MM.1S (cell line): ENCODE measurements at regions not wholly inside any gene's neighbourhood (a gene's known extent, or its start where the extent isn't known, plus 50 kb on each side); places are given as distances from the start of the nearest gene placed in this dataset.

Experiments used
- EZH2 ChIP-seq: fragments of 300-600 bp; sonication (generic); optimal IDR thresholded peaks from 2 replicates; pipeline ENCODE3; 2017; ENCODE audit warnings: low read depth, mild to moderate bottlenecking, antibody characterized with exemption, low read length, mixed read lengths
- EZH2phosphoT487 ChIP-seq: fragments of 300-600 bp; sonication (generic); IDR thresholded peaks from 2 replicates; pipeline ENCODE4 v1.6.1; 2018; ENCODE audit warnings: antibody characterized with exemption, low read length
- TF ChIP-seq, protein P1 (sequence below): fragments of 300-600 bp; sonication (generic); IDR thresholded peaks from 2 replicates; pipeline ENCODE4 v1.5.1; 2016; ENCODE audit warnings: antibody characterized with exemption, low read length, mixed read lengths

DNA sequence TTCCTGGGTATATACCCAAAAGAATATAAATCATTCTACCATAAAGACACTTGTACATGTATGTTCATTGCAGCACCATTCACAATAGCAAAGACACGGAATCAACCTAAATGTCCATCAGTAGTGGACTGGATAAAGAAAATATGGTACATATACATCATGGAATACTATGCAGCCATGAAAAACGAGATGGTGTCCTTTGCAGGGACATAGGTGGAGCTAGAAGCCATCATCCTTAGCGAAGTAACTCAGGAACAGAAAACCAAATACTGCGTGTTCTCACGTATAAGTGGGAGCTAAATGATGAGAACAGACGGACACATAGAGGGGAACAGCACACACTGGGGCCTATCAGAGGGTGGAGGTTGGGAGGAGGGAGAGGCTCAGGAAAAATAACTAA, 183.7 kb upstream of the CELF2 start:
- TF ChIP-seq, protein P1, sequence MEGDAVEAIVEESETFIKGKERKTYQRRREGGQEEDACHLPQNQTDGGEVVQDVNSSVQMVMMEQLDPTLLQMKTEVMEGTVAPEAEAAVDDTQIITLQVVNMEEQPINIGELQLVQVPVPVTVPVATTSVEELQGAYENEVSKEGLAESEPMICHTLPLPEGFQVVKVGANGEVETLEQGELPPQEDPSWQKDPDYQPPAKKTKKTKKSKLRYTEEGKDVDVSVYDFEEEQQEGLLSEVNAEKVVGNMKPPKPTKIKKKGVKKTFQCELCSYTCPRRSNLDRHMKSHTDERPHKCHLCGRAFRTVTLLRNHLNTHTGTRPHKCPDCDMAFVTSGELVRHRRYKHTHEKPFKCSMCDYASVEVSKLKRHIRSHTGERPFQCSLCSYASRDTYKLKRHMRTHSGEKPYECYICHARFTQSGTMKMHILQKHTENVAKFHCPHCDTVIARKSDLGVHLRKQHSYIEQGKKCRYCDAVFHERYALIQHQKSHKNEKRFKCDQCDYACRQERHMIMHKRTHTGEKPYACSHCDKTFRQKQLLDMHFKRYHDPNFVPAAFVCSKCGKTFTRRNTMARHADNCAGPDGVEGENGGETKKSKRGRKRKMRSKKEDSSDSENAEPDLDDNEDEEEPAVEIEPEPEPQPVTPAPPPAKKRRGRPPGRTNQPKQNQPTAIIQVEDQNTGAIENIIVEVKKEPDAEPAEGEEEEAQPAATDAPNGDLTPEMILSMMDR: no peak
- TF ChIP-seq EZH2: no peak
- TF ChIP-seq EZH2phosphoT487: no peak
